Loucy (cell line): ENCODE measurements at regions not wholly inside any gene's neighbourhood (a gene's known extent, or its start where the extent isn't known, plus 50 kb on each side); places are given as distances from the start of the nearest gene placed in this dataset.

Experiments
- H2AFZ ChIP-seq: fragments of 200-600 bp; sonication (generic); 2 replicates; pipeline ENCODE4 v1.6.0; 2016; ENCODE audit warnings: antibody characterized with exemption, mild to moderate bottlenecking, low read length, moderate library complexity
- H3F3A ChIP-seq: fragments of 200-600 bp; 2 replicates; pipeline ENCODE4 v1.6.0; 2016; ENCODE audit warnings: antibody characterized with exemption, low read depth, mild to moderate bottlenecking
- H3K27me3 ChIP-seq: fragments of 200-600 bp; sonication (generic); 2 replicates; pipeline ENCODE4 v1.6.1; 2014; ENCODE audit warnings: low read length, mild to moderate bottlenecking; ENCODE audit not compliant: insufficient read depth, poor library complexity, severe bottlenecking
- H3K36me3 ChIP-seq: fragments of 200-600 bp; sonication (generic); 2 replicates; pipeline ENCODE4 v1.6.1; 2016; ENCODE audit warnings: low read length; ENCODE audit not compliant: insufficient read depth
- H3K4me1 ChIP-seq: fragments of 200-600 bp; sonication (generic); 2 replicates; pipeline ENCODE4 v1.5.1; 2014; ENCODE audit warnings: low read length, mild to moderate bottlenecking; ENCODE audit not compliant: insufficient read depth, poor library complexity, severe bottlenecking
- H3K4me2 ChIP-seq: fragments of 200-600 bp; sonication (generic); 2 replicates; pipeline ENCODE4 v1.6.0; 2014; ENCODE audit warnings: antibody characterized with exemption, low read length, low read depth, mild to moderate bottlenecking; ENCODE audit not compliant: poor library complexity, severe bottlenecking
- H3K4me3 ChIP-seq: fragments of 200-600 bp; sonication (generic); 2 replicates; pipeline ENCODE4 v1.5.1; 2014; ENCODE audit warnings: low read length, mild to moderate bottlenecking, mixed read lengths; ENCODE audit not compliant: poor library complexity, severe bottlenecking
- H3K79me2 ChIP-seq: fragments of 200-600 bp; sonication (generic); 2 replicates; pipeline ENCODE4 v1.6.1; 2014; ENCODE audit warnings: low read length; ENCODE audit not compliant: insufficient read depth
- H3K9ac ChIP-seq: fragments of 200-600 bp; sonication (generic); 2 replicates; pipeline ENCODE4 v1.6.0; 2014; ENCODE audit warnings: mild to moderate bottlenecking, low read depth, low read length, moderate library complexity; ENCODE audit not compliant: poor library complexity, severe bottlenecking
- H3K9me2 ChIP-seq: fragments of 200-600 bp; sonication (generic); replicated peaks from 2 replicates; pipeline ENCODE4 v1.6.1; 2016; ENCODE audit warnings: low read depth, low read length, mixed read lengths
- H3K9me3 ChIP-seq: fragments of 200-600 bp; sonication (generic); 2 replicates; pipeline ENCODE4 v1.6.1; 2014; ENCODE audit warnings: mild to moderate bottlenecking, antibody characterized with exemption, low read length, low read depth; ENCODE audit not compliant: insufficient read depth
- H4K20me1 ChIP-seq: fragments of 200-600 bp; sonication (generic); 2 replicates; pipeline ENCODE4 v1.6.0; 2014; ENCODE audit warnings: antibody characterized with exemption, low read length, mild to moderate bottlenecking; ENCODE audit not compliant: insufficient read depth, poor library complexity, severe bottlenecking
- CTCF ChIP-seq: fragments of 200-600 bp; sonication (generic); conservative IDR thresholded peaks from 2 replicates; pipeline ENCODE4 v1.5.1; 2014; ENCODE audit warnings: mild to moderate bottlenecking, antibody characterized with exemption, low read length
- EZH2phosphoT487 ChIP-seq: fragments of 200-600 bp; IDR thresholded peaks from 2 replicates; pipeline ENCODE4 v1.6.1; 2018; ENCODE audit warnings: antibody characterized with exemption, mild to moderate bottlenecking, moderate library complexity, borderline replicate concordance

DNA sequence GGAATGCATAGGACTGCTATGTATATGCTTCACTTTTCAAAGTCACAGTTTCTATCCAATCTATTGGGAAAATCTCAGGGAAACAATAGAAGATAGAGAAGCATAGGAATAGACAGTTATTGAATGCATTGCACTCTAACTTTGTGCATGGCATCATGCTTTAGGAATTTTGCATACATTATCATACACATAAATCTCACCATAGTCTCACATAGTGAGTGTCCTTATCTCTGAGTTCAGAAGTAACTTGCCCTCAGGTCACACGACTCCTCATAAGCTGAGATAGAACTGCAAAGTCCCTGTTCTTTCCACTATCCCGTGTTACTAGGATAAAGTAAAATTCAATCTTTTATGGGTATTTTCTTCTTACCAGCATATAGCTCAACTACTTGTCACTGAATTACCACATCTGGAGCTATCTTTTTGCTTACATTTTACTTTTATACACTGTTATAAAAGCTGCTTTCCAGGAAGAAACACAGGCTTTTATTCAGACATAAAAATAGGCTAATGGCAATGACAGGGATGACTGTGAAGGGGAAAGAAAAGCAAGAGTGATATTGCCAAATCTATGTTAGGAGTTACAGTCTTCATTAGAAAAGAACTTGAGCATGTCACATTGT is 666.9 kb downstream of the XIRP2 start:
- Histone ChIP-seq H3K4me3 (no peak overlapping the region), H3K4me2 (no peak overlapping the region), H3F3A (no peaks in the 10 kb centered on the region), H3K36me3 (no peaks in the 10 kb centered on the region), H3K9ac (no peak overlapping the region), H3K4me1 (no peaks in the 10 kb centered on the region), H3K27me3 (no peaks in the 10 kb centered on the region), H3K9me2 (no peaks in the 10 kb centered on the region), H4K20me1 (no peaks in the 10 kb centered on the region), H2AFZ (no peak overlapping the region), H3K79me2 (no peaks in the 10 kb centered on the region), H3K9me3 (no peaks in the 10 kb centered on the region)
- no peak for TF ChIP-seq EZH2phosphoT487
- no peak for TF ChIP-seq CTCF

DNA sequence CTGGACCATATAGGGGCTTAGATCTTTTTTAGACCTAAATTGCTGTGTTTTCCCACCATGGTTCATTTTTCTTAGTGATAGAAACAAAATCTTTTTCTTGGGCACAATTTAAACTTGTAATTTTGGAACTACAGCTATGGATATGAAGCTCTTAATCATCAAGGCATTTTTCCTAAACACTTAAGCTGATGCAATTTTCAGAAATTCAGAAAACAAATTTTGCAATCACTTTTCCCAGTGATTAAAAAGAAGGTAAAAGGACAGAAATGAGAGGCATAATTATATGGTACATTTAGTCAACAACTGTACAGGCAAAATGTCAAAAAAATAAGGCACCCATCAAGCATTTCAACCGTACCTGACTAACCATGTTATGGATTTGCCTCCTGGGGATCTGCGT is 665.4 kb downstream of the XIRP2 start:
- no peaks in the 10 kb centered on the region for H3K36me3 ChIP-seq
- no peaks in the 10 kb centered on the region for H4K20me1 ChIP-seq
- H2AFZ ChIP-seq, result no peak overlapping the region
- H3K79me2 ChIP-seq, result no peaks in the 10 kb centered on the region
- H3K4me2 ChIP-seq, result no peak overlapping the region
- no peak overlapping the region for H3K9ac ChIP-seq
- no peaks in the 10 kb centered on the region for H3K9me3 ChIP-seq
- no peak overlapping the region for H3K4me3 ChIP-seq
- H3K27me3 ChIP-seq, result no peaks in the 10 kb centered on the region
- no peaks in the 10 kb centered on the region for H3K9me2 ChIP-seq
- no peaks in the 10 kb centered on the region for H3K4me1 ChIP-seq
- TF ChIP-seq CTCF (no peak), EZH2phosphoT487 (no peak)
- H3F3A ChIP-seq, result no peaks in the 10 kb centered on the region

- Histone ChIP-seq H3F3A (no peaks in the 10 kb centered on the region), H3K4me2 (no peak overlapping the region), H3K9me3 (no peaks in the 10 kb centered on the region), H3K79me2 (no peaks in the 10 kb centered on the region), H3K9ac (no peak overlapping the region), H2AFZ (no peak overlapping the region), H4K20me1 (no peaks in the 10 kb centered on the region), H3K4me3 (no peak overlapping the region), H3K4me1 (no peaks in the 10 kb centered on the region), H3K9me2 (no peaks in the 10 kb centered on the region), H3K27me3 (no peaks in the 10 kb centered on the region), H3K36me3 (no peaks in the 10 kb centered on the region)
- no peak for TF ChIP-seq CTCF
- no peak for TF ChIP-seq EZH2phosphoT487
Measured at GRCh38 chr2:167551416-167551815, 663.1 kb downstream of the XIRP2 start.
